Renal cortex interstitium (tissue), 11 donors: ENCODE measurements at regions not wholly inside any gene's neighbourhood (a gene's known extent, or its start where the extent isn't known, plus 50 kb on each side); places are given as distances from the start of the nearest gene placed in this dataset.
"Not testable (repeated sequence)": the region's sequence is repeated elsewhere in the genome, so short reads cannot be mapped to it uniquely, and the experiment has no call there.

Experiments
- DNase-seq, 11 donors: peaks; one replicate each; pipeline ENCODE4 v3.0.0-alpha.2; 2013; ENCODE audit warnings: low read depth in 9 of 11, low spot score in 4 of 11; ENCODE audit errors: extremely low read depth in 1 of 11

- no peak for DNase-seq
Observed at GRCh38 chr1:29394521-29395225, 158.4 kb downstream of the PTPRU start.

- DNase-seq, result no peak
Observed at GRCh38 chr1:29393451-29393826, 157.1 kb downstream of the PTPRU start.

- no peak for DNase-seq
Observed at GRCh38 chr1:29392486-29393450, 156.4 kb downstream of the PTPRU start.

GRCh38 chr1:29392036-29392435 is 155.7 kb downstream of the PTPRU start:
- no peak for DNase-seq

GRCh38 chr1:29391362-29391880 is 155.1 kb downstream of the PTPRU start:
- no peak for DNase-seq

GRCh38 chr1:29390491-29391361 is 154.4 kb downstream of the PTPRU start:
- no peak for DNase-seq

GRCh38 chr1:29390075-29390474 is 153.8 kb downstream of the PTPRU start:
- DNase-seq, result no peak

GRCh38 chr1:29389533-29390041 is 153.3 kb downstream of the PTPRU start:
- DNase-seq, result no peak

- DNase-seq, result no peak
Observed at GRCh38 chr1:29388884-29389283, 152.6 kb downstream of the PTPRU start.

- DNase-seq, result no peak
Observed at GRCh38 chr1:29388170-29388569, 151.8 kb downstream of the PTPRU start.

GRCh38 chr1:29387210-29387609 is 150.9 kb downstream of the PTPRU start:
- no peak for DNase-seq

GRCh38 chr1:29386453-29386852 is 150.1 kb downstream of the PTPRU start:
- not testable (repeated sequence) for DNase-seq

- no peak for DNase-seq
Observed at GRCh38 chr1:29385966-29386365, 149.6 kb downstream of the PTPRU start.

GRCh38 chr1:29384496-29385015 is 148.2 kb downstream of the PTPRU start:
- DNase-seq, result no peak

- no peak for DNase-seq
Observed at GRCh38 chr1:29383746-29384371, 147.5 kb downstream of the PTPRU start.

- DNase-seq, result no peak
Observed at GRCh38 chr1:29382851-29383745, 146.8 kb downstream of the PTPRU start.

GRCh38 chr1:29381426-29381825 is 145.1 kb downstream of the PTPRU start:
- DNase-seq, result no peak
